ENCODE measurements at regions not wholly inside any gene's neighbourhood (a gene's known extent, or its start where the extent isn't known, plus 50 kb on each side); places are given as distances from the start of the nearest gene placed in this dataset.

GRCh38 chr2:2519381-2519780, 188.3 kb upstream of the MYT1L start:
- Mint-ChIP-seq H3K36me3 (ENCODE audit: insufficient read depth) (no peaks in the 10 kb centered on the region), H3K4me1 (ENCODE audit: low read depth) (peaks cover 3% of the 10 kb centered on the region), H3K27ac (no peak overlapping the region), H3K9me3 (ENCODE audit: low read depth) (peaks cover 10% of the 10 kb centered on the region), H3K27me3 (peaks cover 21% of the 10 kb centered on the region), H3K4me3 (ENCODE audit: low read depth) (no peak overlapping the region)
- no peak for DNase-seq (ENCODE audit: low spot score, unreplicated experiment)
- TF ChIP-seq CTCF (IDR thresholded peaks at IDR 0.05; ENCODE audit: unreplicated experiment): no peak

GRCh38 chr2:2517399-2517798, 186.3 kb upstream of the MYT1L start:
- no peak for TF ChIP-seq CTCF (IDR thresholded peaks at IDR 0.05; ENCODE audit: unreplicated experiment)
- Mint-ChIP-seq H3K36me3 (ENCODE audit: insufficient read depth) (no peaks in the 10 kb centered on the region), H3K27me3 (peaks cover 21% of the 10 kb centered on the region), H3K4me3 (ENCODE audit: low read depth) (no peak overlapping the region), H3K27ac (no peak overlapping the region), H3K9me3 (ENCODE audit: low read depth) (peaks cover 10% of the 10 kb centered on the region), H3K4me1 (ENCODE audit: low read depth) (peaks cover 3% of the 10 kb centered on the region)
- no peak for DNase-seq (ENCODE audit: low spot score, unreplicated experiment)

- Mint-ChIP-seq H3K36me3 (ENCODE audit: insufficient read depth) (no peaks in the 10 kb centered on the region), H3K9me3 (ENCODE audit: low read depth) (peaks cover under 1% of the 10 kb centered on the region), H3K27ac (no peak overlapping the region), H3K27me3 (peaks cover 24% of the 10 kb centered on the region), H3K4me1 (ENCODE audit: low read depth) (peaks cover 6% of the 10 kb centered on the region), H3K4me3 (ENCODE audit: low read depth) (no peak overlapping the region)
- no peak for TF ChIP-seq CTCF (IDR thresholded peaks at IDR 0.05; ENCODE audit: unreplicated experiment)
- DNase-seq (ENCODE audit: low spot score, unreplicated experiment): no peak
Measured at GRCh38 chr2:2516386-2516785, 185.3 kb upstream of the MYT1L start.

- DNase-seq (ENCODE audit: low spot score, unreplicated experiment): no peak
- Mint-ChIP-seq H3K4me1 (ENCODE audit: low read depth) (peaks cover 6% of the 10 kb centered on the region), H3K9me3 (ENCODE audit: low read depth) (no peaks in the 10 kb centered on the region), H3K27me3 (peaks cover 24% of the 10 kb centered on the region), H3K4me3 (ENCODE audit: low read depth) (no peak overlapping the region), H3K36me3 (ENCODE audit: insufficient read depth) (no peaks in the 10 kb centered on the region), H3K27ac (no peak overlapping the region)
- no peak for TF ChIP-seq CTCF (IDR thresholded peaks at IDR 0.05; ENCODE audit: unreplicated experiment)
Measured at GRCh38 chr2:2512931-2513330, 181.9 kb upstream of the MYT1L start.

GRCh38 chr2:2507417-2507997, 176.4 kb upstream of the MYT1L start:
- Mint-ChIP-seq H3K4me1 (ENCODE audit: low read depth) (peaks cover 3% of the 10 kb centered on the region), H3K27ac (no peak overlapping the region), H3K36me3 (ENCODE audit: insufficient read depth) (no peaks in the 10 kb centered on the region), H3K4me3 (ENCODE audit: low read depth) (no peak overlapping the region), H3K9me3 (ENCODE audit: low read depth) (peaks cover 9% of the 10 kb centered on the region), H3K27me3 (peaks cover 15% of the 10 kb centered on the region)
- no peak for DNase-seq (ENCODE audit: low spot score, unreplicated experiment)
- no peak for TF ChIP-seq CTCF (IDR thresholded peaks at IDR 0.05; ENCODE audit: unreplicated experiment)

Measured in progenitor cell of endocrine pancreas (in vitro differentiated cells).